CD4-positive, CD25-positive, alpha-beta regulatory T cell (primary cell): ENCODE measurements at regions not wholly inside any gene's neighbourhood (a gene's known extent, or its start where the extent isn't known, plus 50 kb on each side); places are given as distances from the start of the nearest gene placed in this dataset.

Source experiments
- ATAC-seq, 2 donors: fragments of 150-1000 bp; cut with Tn5 transposase; one replicate each; pipeline ENCODE4 v1.10.0; 2021; ENCODE audit warnings: low read depth in 2 of 2, moderate number of reproducible peaks in 2 of 2, moderate library complexity in 1 of 2
- DNase-seq, 3 donors: peaks; one replicate each; pipeline versions ENCODE4 v3.0.0 to v3.0.0-alpha.2; 2012 to 2022; ENCODE audit warnings: mixed read lengths in 1 of 3
- H3K27ac ChIP-seq: one replicate; pipeline ENCODE4 v1.7.0; 2013; ENCODE audit warnings: mild to moderate bottlenecking, low read length; ENCODE audit not compliant: insufficient read depth, poor library complexity, severe bottlenecking
- H3K27me3 ChIP-seq: one replicate; pipeline ENCODE4 v1.7.0; 2013; ENCODE audit warnings: low read length; ENCODE audit not compliant: control insufficient read depth, insufficient read depth
- H3K36me3 ChIP-seq: one replicate; pipeline ENCODE4 v1.7.0; 2013; ENCODE audit warnings: mild to moderate bottlenecking, low read length, moderate library complexity; ENCODE audit not compliant: control insufficient read depth, insufficient read depth
- H3K4me1 ChIP-seq: 2 replicates; pipeline ENCODE4 v1.7.0; 2013; ENCODE audit warnings: mild to moderate bottlenecking, low read length; ENCODE audit not compliant: insufficient read depth, control insufficient read depth, poor library complexity, severe bottlenecking
- H3K4me3 ChIP-seq: one replicate; pipeline ENCODE4 v1.7.0; 2013; ENCODE audit warnings: low read depth, mild to moderate bottlenecking, low read length, moderate library complexity
- H3K9me3 ChIP-seq, 2 experiments: 1 replicate in 1 of 2; 2 replicates in 1 of 2; pipeline ENCODE4 v1.7.0; 2013; ENCODE audit warnings: low read length in 2 of 2, mild to moderate bottlenecking in 1 of 2, moderate library complexity in 1 of 2; ENCODE audit not compliant: control insufficient read depth in 2 of 2
- H3K27ac Mint-ChIP-seq, 3 donors: one replicate each; pipeline ENCODE4 v1.8.0; 2020 to 2022; ENCODE audit warnings: mild to moderate bottlenecking in 3 of 3, mixed read lengths in 3 of 3, moderate library complexity in 2 of 3
- H3K27me3 Mint-ChIP-seq: one replicate; pipeline ENCODE4 v1.8.0; 2022; ENCODE audit warnings: mild to moderate bottlenecking, mixed read lengths
- H3K36me3 Mint-ChIP-seq: one replicate; pipeline ENCODE4 v1.8.0; 2020; ENCODE audit warnings: mixed read lengths
- H3K4me1 Mint-ChIP-seq, 4 donors: one replicate each; pipeline ENCODE4 v1.8.0; 2020 to 2022; ENCODE audit warnings: mixed read lengths in 4 of 4, mild to moderate bottlenecking in 1 of 4
- H3K4me3 Mint-ChIP-seq, 4 donors: one replicate each; pipeline ENCODE4 v1.8.0; 2020 to 2022; ENCODE audit warnings: mild to moderate bottlenecking in 4 of 4, mixed read lengths in 4 of 4, moderate library complexity in 3 of 4
- H3K9me3 Mint-ChIP-seq, 7 donors: one replicate each; pipeline ENCODE4 v1.8.0; 2020 to 2022; ENCODE audit warnings: mixed read lengths in 7 of 7, mild to moderate bottlenecking in 3 of 7, moderate library complexity in 2 of 7

- no peaks in the 10 kb centered on the region for H3K27me3 Mint-ChIP-seq
- H3K36me3 Mint-ChIP-seq, result no peaks in the 10 kb centered on the region
- no peaks in the 10 kb centered on the region for H3K27me3 ChIP-seq
- DNase-seq (no peak), ATAC-seq (no peak)
- H3K27ac Mint-ChIP-seq, result peak overlapping the region in 1 of 3 donors; percentile 60
- H3K4me3 Mint-ChIP-seq, result no peak overlapping the region
- no peaks in the 10 kb centered on the region for H3K36me3 ChIP-seq
- no peaks in the 10 kb centered on the region for H3K9me3 ChIP-seq
- H3K4me1 ChIP-seq, result no peaks in the 10 kb centered on the region
- H3K4me3 ChIP-seq, result no peak overlapping the region
- no peak overlapping the region for H3K27ac ChIP-seq
- H3K4me1 Mint-ChIP-seq, result no peaks in the 10 kb centered on the region
- H3K9me3 Mint-ChIP-seq, result peaks cover 0 to 4% (median 0%) of the 10 kb centered on the region in 7 donors
Measured at GRCh38 chr14:78091361-78091760, 78.8 kb upstream of the NRXN3 start.

GRCh38 chr14:78092040-78092439 lies 78.1 kb upstream of the NRXN3 start:
- DNase-seq, result no peak
- Histone ChIP-seq H3K27ac (no peak overlapping the region), H3K36me3 (no peaks in the 10 kb centered on the region), H3K4me3 (no peak overlapping the region), H3K27me3 (no peaks in the 10 kb centered on the region), H3K9me3 (no peaks in the 10 kb centered on the region), H3K4me1 (no peaks in the 10 kb centered on the region)
- Mint-ChIP-seq H3K4me1 (no peaks in the 10 kb centered on the region), H3K27ac (no peak overlapping the region), H3K27me3 (no peaks in the 10 kb centered on the region), H3K4me3 (no peak overlapping the region), H3K36me3 (no peaks in the 10 kb centered on the region), H3K9me3 (peaks cover 0 to 4% (median 0%) of the 10 kb centered on the region in 7 donors)
- ATAC-seq, result no peak

DNA sequence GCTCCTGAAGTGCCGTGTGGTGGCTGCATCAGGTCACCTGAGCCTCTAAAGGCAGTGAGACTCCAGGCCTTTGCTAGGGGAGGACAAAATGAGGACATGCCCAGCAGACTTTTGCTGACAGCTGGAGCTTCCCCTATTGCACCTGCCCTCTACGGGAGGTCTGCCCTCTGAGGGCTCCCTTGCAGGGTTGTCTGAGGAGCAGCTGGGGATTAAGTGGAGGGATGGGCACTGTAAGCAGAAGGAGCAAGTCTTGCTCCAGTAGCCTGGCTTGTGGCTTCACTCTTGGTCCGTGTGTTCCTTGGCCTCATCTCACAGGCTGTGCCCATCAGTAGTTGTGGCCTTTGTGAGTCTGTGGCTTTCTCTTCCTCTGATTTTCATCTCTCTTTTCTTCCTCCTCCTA lies 66.9 kb upstream of the NRXN3 start:
- no peak overlapping the region for H3K27ac ChIP-seq
- H3K27me3 ChIP-seq, result no peaks in the 10 kb centered on the region
- no peaks in the 10 kb centered on the region for H3K36me3 Mint-ChIP-seq
- no peak overlapping the region for H3K27ac Mint-ChIP-seq
- ATAC-seq (no peak), DNase-seq (no peak)
- H3K27me3 Mint-ChIP-seq, result no peaks in the 10 kb centered on the region
- no peaks in the 10 kb centered on the region for H3K9me3 ChIP-seq
- no peaks in the 10 kb centered on the region for H3K4me1 Mint-ChIP-seq
- no peaks in the 10 kb centered on the region for H3K36me3 ChIP-seq
- peaks cover 0 to 5% (median 0%) of the 10 kb centered on the region in 7 donors for H3K9me3 Mint-ChIP-seq
- no peaks in the 10 kb centered on the region for H3K4me1 ChIP-seq
- no peak overlapping the region for H3K4me3 ChIP-seq
- H3K4me3 Mint-ChIP-seq, result no peak overlapping the region

DNA sequence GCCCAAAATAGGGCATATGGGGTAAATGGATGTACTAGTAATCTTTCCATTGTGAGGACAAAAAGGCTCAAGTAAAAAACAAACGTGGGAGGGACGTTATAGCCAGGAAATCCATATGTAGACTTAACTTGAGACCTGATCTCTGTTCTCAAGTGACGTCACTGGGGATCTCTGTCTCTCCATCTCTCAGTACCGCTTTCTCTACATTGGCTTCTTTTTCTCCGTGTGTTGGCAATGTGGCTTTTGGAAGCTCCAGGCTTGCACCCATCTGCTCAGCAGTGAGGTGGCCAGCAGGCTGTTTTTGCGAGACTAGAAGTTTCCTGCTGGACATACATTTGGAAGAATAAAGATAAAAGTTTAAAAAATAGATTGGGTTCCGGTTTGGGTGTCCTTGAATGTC lies 66.0 kb upstream of the NRXN3 start:
- ATAC-seq, result no peak
- Histone ChIP-seq H3K9me3 (no peaks in the 10 kb centered on the region), H3K4me1 (no peaks in the 10 kb centered on the region), H3K36me3 (no peaks in the 10 kb centered on the region), H3K4me3 (no peak overlapping the region), H3K27ac (no peak overlapping the region), H3K27me3 (no peaks in the 10 kb centered on the region)
- no peak overlapping the region for H3K27ac Mint-ChIP-seq
- no peak overlapping the region for H3K4me3 Mint-ChIP-seq
- H3K27me3 Mint-ChIP-seq, result no peaks in the 10 kb centered on the region
- H3K36me3 Mint-ChIP-seq, result no peaks in the 10 kb centered on the region
- DNase-seq, result no peak
- H3K4me1 Mint-ChIP-seq, result no peaks in the 10 kb centered on the region
- peaks cover 0 to 7% (median 0%) of the 10 kb centered on the region in 7 donors for H3K9me3 Mint-ChIP-seq

GRCh38 chr14:78104655-78105054 lies 65.5 kb upstream of the NRXN3 start:
- no peaks in the 10 kb centered on the region for H3K9me3 ChIP-seq
- H3K4me1 ChIP-seq, result no peaks in the 10 kb centered on the region
- no peaks in the 10 kb centered on the region for H3K36me3 ChIP-seq
- DNase-seq (no peak), ATAC-seq (no peak)
- Mint-ChIP-seq H3K4me1 (no peaks in the 10 kb centered on the region), H3K27ac (no peak overlapping the region), H3K9me3 (peaks cover 0 to 7% (median 0%) of the 10 kb centered on the region in 7 donors), H3K4me3 (no peak overlapping the region), H3K27me3 (no peaks in the 10 kb centered on the region), H3K36me3 (no peaks in the 10 kb centered on the region)
- H3K4me3 ChIP-seq, result no peak overlapping the region
- no peak overlapping the region for H3K27ac ChIP-seq
- no peaks in the 10 kb centered on the region for H3K27me3 ChIP-seq

GRCh38 chr14:78106381-78106780 lies 63.8 kb upstream of the NRXN3 start:
- H3K27ac ChIP-seq, result no peak overlapping the region
- H3K27me3 Mint-ChIP-seq, result no peaks in the 10 kb centered on the region
- H3K9me3 Mint-ChIP-seq, result peaks cover 0 to 4% (median 0%) of the 10 kb centered on the region in 7 donors
- no peaks in the 10 kb centered on the region for H3K4me1 Mint-ChIP-seq
- H3K4me3 ChIP-seq, result no peak overlapping the region
- no peaks in the 10 kb centered on the region for H3K4me1 ChIP-seq
- no peak overlapping the region for H3K27ac Mint-ChIP-seq
- H3K36me3 Mint-ChIP-seq, result no peaks in the 10 kb centered on the region
- no peak overlapping the region for H3K4me3 Mint-ChIP-seq
- no peaks in the 10 kb centered on the region for H3K9me3 ChIP-seq
- no peaks in the 10 kb centered on the region for H3K27me3 ChIP-seq
- ATAC-seq (no peak), DNase-seq (no peak)
- no peaks in the 10 kb centered on the region for H3K36me3 ChIP-seq

DNA sequence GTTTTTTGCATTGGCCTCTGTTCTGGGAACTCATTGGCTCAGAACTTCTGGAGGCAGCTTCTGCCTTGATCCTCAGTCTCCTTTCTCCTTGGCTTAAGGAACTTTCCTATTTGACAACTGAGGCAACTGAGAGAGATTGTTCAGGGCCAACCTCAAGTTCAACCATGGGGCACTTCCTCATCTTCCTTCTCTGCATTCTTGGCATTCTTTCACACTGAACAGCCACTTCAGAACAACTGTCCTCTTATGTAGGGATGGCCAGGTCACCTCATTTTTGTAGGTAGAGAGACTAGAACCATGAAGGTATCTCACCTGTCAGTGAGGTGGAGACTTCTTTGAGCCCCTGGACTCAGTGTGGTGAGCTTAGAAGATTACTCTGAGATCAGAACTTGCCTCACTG lies 63.0 kb upstream of the NRXN3 start:
- ATAC-seq, result no peak

GRCh38 chr14:78119440-78119839 lies 50.7 kb upstream of the NRXN3 start:
- Mint-ChIP-seq H3K4me1 (no peaks in the 10 kb centered on the region), H3K4me3 (no peak overlapping the region), H3K9me3 (peaks cover 0 to 9% (median 2%) of the 10 kb centered on the region in 7 donors), H3K27ac (peak overlapping the region in 1 of 3 donors; percentile 38), H3K27me3 (peaks cover 4% of the 10 kb centered on the region), H3K36me3 (no peaks in the 10 kb centered on the region)
- Histone ChIP-seq H3K27ac (no peak overlapping the region), H3K27me3 (no peaks in the 10 kb centered on the region), H3K4me1 (no peaks in the 10 kb centered on the region), H3K4me3 (no peak overlapping the region), H3K9me3 (no peaks in the 10 kb centered on the region), H3K36me3 (no peaks in the 10 kb centered on the region)
- no peak for ATAC-seq
- no peak for DNase-seq

More for the DNA sequence above, 63.0 kb upstream of the NRXN3 start:
- H3K4me3 ChIP-seq, result no peak overlapping the region
- H3K27ac ChIP-seq, result no peak overlapping the region
- Mint-ChIP-seq H3K4me3 (no peak overlapping the region), H3K9me3 (peaks cover 0 to 3% (median 0%) of the 10 kb centered on the region in 7 donors), H3K27ac (no peak overlapping the region), H3K27me3 (no peaks in the 10 kb centered on the region), H3K36me3 (no peaks in the 10 kb centered on the region), H3K4me1 (no peaks in the 10 kb centered on the region)
- DNase-seq, result no peak
- H3K4me1 ChIP-seq, result no peaks in the 10 kb centered on the region
- H3K9me3 ChIP-seq, result no peaks in the 10 kb centered on the region
- no peaks in the 10 kb centered on the region for H3K36me3 ChIP-seq
- H3K27me3 ChIP-seq, result no peaks in the 10 kb centered on the region
